ENCODE measurements at regions not wholly inside any gene's neighbourhood (a gene's known extent, or its start where the extent isn't known, plus 50 kb on each side); places are given as distances from the start of the nearest gene placed in this dataset.

DNA sequence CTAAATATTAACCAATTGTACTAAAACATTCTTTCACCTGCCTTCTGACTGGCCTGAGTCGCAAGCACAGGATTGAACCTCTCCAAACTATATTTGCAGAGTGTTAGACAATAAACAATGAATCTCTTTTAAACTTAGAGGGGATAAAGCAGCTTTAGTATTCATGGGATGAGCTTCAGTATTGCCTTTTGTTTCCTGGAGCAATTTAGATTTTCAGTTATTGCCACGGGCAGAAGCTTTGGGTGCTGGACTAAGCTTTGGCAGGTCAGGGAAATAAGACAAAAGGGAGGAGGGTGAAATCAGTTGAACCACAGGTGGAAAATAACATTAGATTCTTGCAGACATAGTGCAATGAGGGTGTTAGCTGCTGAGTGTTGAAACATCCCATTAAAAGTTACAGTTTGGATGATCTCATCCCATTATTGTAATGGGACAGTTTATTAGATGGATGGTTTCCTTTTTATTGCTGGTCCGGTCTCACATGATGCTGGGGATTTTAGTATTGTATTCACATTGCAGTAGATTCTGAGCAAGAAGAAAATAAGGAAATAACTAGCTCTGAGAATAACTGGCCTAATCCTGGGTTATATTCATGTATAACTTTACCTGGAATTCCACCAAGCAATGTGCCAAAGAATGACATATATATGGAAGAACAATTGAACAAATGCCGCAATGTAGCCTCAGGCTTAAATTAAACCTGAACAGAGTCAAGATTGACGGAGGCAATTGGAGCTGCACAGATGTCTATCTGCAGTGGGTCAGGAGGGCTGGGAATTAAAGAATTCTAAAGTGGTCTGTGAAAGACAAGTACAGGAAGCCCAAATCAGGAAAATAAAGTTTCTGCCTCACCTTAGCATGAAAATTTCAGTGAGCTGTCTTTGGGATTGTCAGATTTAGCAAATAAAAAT, 1092.8 kb upstream of the SEL1L start:
- H3K27ac ChIP-seq (ENCODE audit: low read depth, low read length) = no peak overlapping the region
- H3K4me1 ChIP-seq (ENCODE audit: control insufficient read depth in 5 of 5, insufficient read depth in 5 of 5, low read length in 5 of 5) = no peaks in the 10 kb centered on the region

GRCh38 chr14:82635915-82636314, 1102.3 kb upstream of the SEL1L start:
- H3K9me3 ChIP-seq (ENCODE audit: control insufficient read depth in 5 of 5, low read length in 5 of 5) = no peaks in the 10 kb centered on the region
- no peak overlapping the region for H3K9ac ChIP-seq (ENCODE audit: low read length in 5 of 5)
- H3K27me3 ChIP-seq (ENCODE audit: control insufficient read depth in 5 of 5, insufficient read depth in 4 of 5, low read length in 5 of 5) = no peaks in the 10 kb centered on the region
- H3K4me1 ChIP-seq (ENCODE audit: control insufficient read depth in 5 of 5, insufficient read depth in 5 of 5, low read length in 5 of 5) = no peaks in the 10 kb centered on the region
- H3K4me3 ChIP-seq (ENCODE audit: low read depth in 1 of 5, low read length in 5 of 5) = no peak overlapping the region
- H3K27ac ChIP-seq (ENCODE audit: low read depth, low read length) = no peak overlapping the region
- no peaks in the 10 kb centered on the region for H3K36me3 ChIP-seq (ENCODE audit: control insufficient read depth in 5 of 5, insufficient read depth in 5 of 5, low read length in 5 of 5)

More for the DNA sequence above, 1092.8 kb upstream of the SEL1L start:
- Histone ChIP-seq H3K27me3 (ENCODE audit: control insufficient read depth in 5 of 5, insufficient read depth in 4 of 5, low read length in 5 of 5) (no peaks in the 10 kb centered on the region), H3K9me3 (ENCODE audit: control insufficient read depth in 5 of 5, low read length in 5 of 5) (peaks cover 0 to 3% (median 0%) of the 10 kb centered on the region in 5 donors), H3K9ac (ENCODE audit: low read length in 5 of 5) (no peak overlapping the region), H3K36me3 (ENCODE audit: control insufficient read depth in 5 of 5, insufficient read depth in 5 of 5, low read length in 5 of 5) (no peaks in the 10 kb centered on the region), H3K4me3 (ENCODE audit: low read depth in 1 of 5, low read length in 5 of 5) (no peak overlapping the region)

DNA sequence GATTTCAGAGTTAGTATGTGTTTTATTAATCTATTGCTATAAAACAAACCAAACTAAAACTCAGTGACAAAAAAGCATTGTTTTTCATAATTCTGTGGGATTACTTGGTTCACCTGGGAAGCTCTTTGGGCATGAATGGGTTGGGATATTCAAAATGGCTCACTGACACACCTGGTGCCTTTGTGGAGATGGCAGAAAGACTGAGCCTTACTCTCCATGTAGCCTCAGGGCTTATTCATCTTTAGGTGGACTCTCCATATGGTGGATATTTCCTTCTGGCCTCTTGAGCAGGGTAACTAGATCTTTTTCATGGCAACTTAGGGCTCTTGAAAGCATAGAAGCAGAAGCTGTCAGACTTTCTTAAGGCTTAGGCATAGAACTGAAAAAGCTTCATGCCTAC, 1102.8 kb upstream of the SEL1L start:
- Histone ChIP-seq H3K4me3 (ENCODE audit: low read depth in 1 of 5, low read length in 5 of 5) (no peak overlapping the region), H3K27me3 (ENCODE audit: control insufficient read depth in 5 of 5, insufficient read depth in 4 of 5, low read length in 5 of 5) (no peaks in the 10 kb centered on the region), H3K4me1 (ENCODE audit: control insufficient read depth in 5 of 5, insufficient read depth in 5 of 5, low read length in 5 of 5) (no peaks in the 10 kb centered on the region), H3K27ac (ENCODE audit: low read depth, low read length) (no peak overlapping the region), H3K36me3 (ENCODE audit: control insufficient read depth in 5 of 5, insufficient read depth in 5 of 5, low read length in 5 of 5) (no peaks in the 10 kb centered on the region), H3K9me3 (ENCODE audit: control insufficient read depth in 5 of 5, low read length in 5 of 5) (no peaks in the 10 kb centered on the region), H3K9ac (ENCODE audit: low read length in 5 of 5) (no peak overlapping the region)

GRCh38 chr14:82641050-82641540, 1107.4 kb upstream of the SEL1L start:
- no peaks in the 10 kb centered on the region for H3K27me3 ChIP-seq (ENCODE audit: control insufficient read depth in 5 of 5, insufficient read depth in 4 of 5, low read length in 5 of 5)
- no peaks in the 10 kb centered on the region for H3K9me3 ChIP-seq (ENCODE audit: control insufficient read depth in 5 of 5, low read length in 5 of 5)
- no peaks in the 10 kb centered on the region for H3K4me1 ChIP-seq (ENCODE audit: control insufficient read depth in 5 of 5, insufficient read depth in 5 of 5, low read length in 5 of 5)
- no peak overlapping the region for H3K4me3 ChIP-seq (ENCODE audit: low read depth in 1 of 5, low read length in 5 of 5)
- no peak overlapping the region for H3K9ac ChIP-seq (ENCODE audit: low read length in 5 of 5)
- H3K27ac ChIP-seq (ENCODE audit: low read depth, low read length) = no peak overlapping the region
- no peaks in the 10 kb centered on the region for H3K36me3 ChIP-seq (ENCODE audit: control insufficient read depth in 5 of 5, insufficient read depth in 5 of 5, low read length in 5 of 5)

DNA sequence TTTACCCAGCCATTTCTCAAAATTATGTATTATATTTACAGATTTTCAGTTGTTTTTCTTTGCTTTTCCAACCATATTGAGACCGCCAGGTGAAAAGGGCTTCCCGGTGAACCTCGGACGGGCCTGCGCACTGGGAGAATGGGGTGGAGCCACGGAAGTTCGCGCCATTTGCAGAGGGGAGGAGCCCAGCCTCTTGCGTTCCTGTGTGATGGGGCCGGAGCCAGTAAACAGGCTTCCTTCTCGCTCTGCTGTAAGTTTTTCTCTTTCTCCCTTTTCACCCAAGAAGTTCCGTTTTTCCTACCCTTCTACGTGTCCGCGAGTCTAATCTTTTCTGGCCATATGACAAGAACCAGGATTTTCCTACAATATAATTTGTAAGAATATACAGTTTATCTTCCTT, 1108.8 kb upstream of the SEL1L start:
- H3K4me1 ChIP-seq (ENCODE audit: control insufficient read depth in 5 of 5, insufficient read depth in 5 of 5, low read length in 5 of 5) = no peaks in the 10 kb centered on the region
- no peaks in the 10 kb centered on the region for H3K27me3 ChIP-seq (ENCODE audit: control insufficient read depth in 5 of 5, insufficient read depth in 4 of 5, low read length in 5 of 5)
- no peak overlapping the region for H3K9ac ChIP-seq (ENCODE audit: low read length in 5 of 5)
- no peaks in the 10 kb centered on the region for H3K36me3 ChIP-seq (ENCODE audit: control insufficient read depth in 5 of 5, insufficient read depth in 5 of 5, low read length in 5 of 5)
- H3K9me3 ChIP-seq (ENCODE audit: control insufficient read depth in 5 of 5, low read length in 5 of 5) = no peaks in the 10 kb centered on the region
- H3K27ac ChIP-seq (ENCODE audit: low read depth, low read length) = no peak overlapping the region
- H3K4me3 ChIP-seq (ENCODE audit: low read depth in 1 of 5, low read length in 5 of 5) = peak overlapping the region in 1 of 5 donors; percentile 22

GRCh38 chr14:82647088-82647810, 1113.6 kb upstream of the SEL1L start:
- no peaks in the 10 kb centered on the region for H3K9me3 ChIP-seq (ENCODE audit: control insufficient read depth in 5 of 5, low read length in 5 of 5)
- no peaks in the 10 kb centered on the region for H3K27me3 ChIP-seq (ENCODE audit: control insufficient read depth in 5 of 5, insufficient read depth in 4 of 5, low read length in 5 of 5)
- no peak overlapping the region for H3K9ac ChIP-seq (ENCODE audit: low read length in 5 of 5)
- no peak overlapping the region for H3K27ac ChIP-seq (ENCODE audit: low read depth, low read length)
- no peak overlapping the region for H3K4me3 ChIP-seq (ENCODE audit: low read depth in 1 of 5, low read length in 5 of 5)
- H3K36me3 ChIP-seq (ENCODE audit: control insufficient read depth in 5 of 5, insufficient read depth in 5 of 5, low read length in 5 of 5) = no peaks in the 10 kb centered on the region
- no peaks in the 10 kb centered on the region for H3K4me1 ChIP-seq (ENCODE audit: control insufficient read depth in 5 of 5, insufficient read depth in 5 of 5, low read length in 5 of 5)

GRCh38 chr14:82655770-82656169, 1122.1 kb upstream of the SEL1L start:
- no peaks in the 10 kb centered on the region for H3K36me3 ChIP-seq (ENCODE audit: control insufficient read depth in 5 of 5, insufficient read depth in 5 of 5, low read length in 5 of 5)
- no peak overlapping the region for H3K27ac ChIP-seq (ENCODE audit: low read depth, low read length)
- no peaks in the 10 kb centered on the region for H3K4me1 ChIP-seq (ENCODE audit: control insufficient read depth in 5 of 5, insufficient read depth in 5 of 5, low read length in 5 of 5)
- H3K9me3 ChIP-seq (ENCODE audit: control insufficient read depth in 5 of 5, low read length in 5 of 5) = no peaks in the 10 kb centered on the region
- no peak overlapping the region for H3K9ac ChIP-seq (ENCODE audit: low read length in 5 of 5)
- no peaks in the 10 kb centered on the region for H3K27me3 ChIP-seq (ENCODE audit: control insufficient read depth in 5 of 5, insufficient read depth in 4 of 5, low read length in 5 of 5)
- H3K4me3 ChIP-seq (ENCODE audit: low read depth in 1 of 5, low read length in 5 of 5) = no peak overlapping the region

GRCh38 chr14:82657186-82657675, 1123.6 kb upstream of the SEL1L start:
- no peak overlapping the region for H3K27ac ChIP-seq (ENCODE audit: low read depth, low read length)
- H3K4me3 ChIP-seq (ENCODE audit: low read depth in 1 of 5, low read length in 5 of 5) = no peak overlapping the region
- H3K9me3 ChIP-seq (ENCODE audit: control insufficient read depth in 5 of 5, low read length in 5 of 5) = no peaks in the 10 kb centered on the region
- no peaks in the 10 kb centered on the region for H3K4me1 ChIP-seq (ENCODE audit: control insufficient read depth in 5 of 5, insufficient read depth in 5 of 5, low read length in 5 of 5)
- no peaks in the 10 kb centered on the region for H3K27me3 ChIP-seq (ENCODE audit: control insufficient read depth in 5 of 5, insufficient read depth in 4 of 5, low read length in 5 of 5)
- no peaks in the 10 kb centered on the region for H3K36me3 ChIP-seq (ENCODE audit: control insufficient read depth in 5 of 5, insufficient read depth in 5 of 5, low read length in 5 of 5)
- no peak overlapping the region for H3K9ac ChIP-seq (ENCODE audit: low read length in 5 of 5)

- Histone ChIP-seq H3K4me1 (ENCODE audit: control insufficient read depth in 5 of 5, insufficient read depth in 5 of 5, low read length in 5 of 5) (no peaks in the 10 kb centered on the region), H3K9me3 (ENCODE audit: control insufficient read depth in 5 of 5, low read length in 5 of 5) (no peaks in the 10 kb centered on the region), H3K9ac (ENCODE audit: low read length in 5 of 5) (no peak overlapping the region), H3K27ac (ENCODE audit: low read depth, low read length) (no peak overlapping the region), H3K27me3 (ENCODE audit: control insufficient read depth in 5 of 5, insufficient read depth in 4 of 5, low read length in 5 of 5) (no peaks in the 10 kb centered on the region), H3K4me3 (ENCODE audit: low read depth in 1 of 5, low read length in 5 of 5) (no peak overlapping the region), H3K36me3 (ENCODE audit: control insufficient read depth in 5 of 5, insufficient read depth in 5 of 5, low read length in 5 of 5) (no peaks in the 10 kb centered on the region)
Measured at GRCh38 chr14:82661258-82661657, 1127.6 kb upstream of the SEL1L start.

- H3K27me3 ChIP-seq (ENCODE audit: control insufficient read depth in 5 of 5, insufficient read depth in 4 of 5, low read length in 5 of 5) = no peaks in the 10 kb centered on the region
- H3K36me3 ChIP-seq (ENCODE audit: control insufficient read depth in 5 of 5, insufficient read depth in 5 of 5, low read length in 5 of 5) = no peaks in the 10 kb centered on the region
- no peak overlapping the region for H3K27ac ChIP-seq (ENCODE audit: low read depth, low read length)
- no peak overlapping the region for H3K4me3 ChIP-seq (ENCODE audit: low read depth in 1 of 5, low read length in 5 of 5)
- no peak overlapping the region for H3K9ac ChIP-seq (ENCODE audit: low read length in 5 of 5)
- H3K9me3 ChIP-seq (ENCODE audit: control insufficient read depth in 5 of 5, low read length in 5 of 5) = no peaks in the 10 kb centered on the region
- no peaks in the 10 kb centered on the region for H3K4me1 ChIP-seq (ENCODE audit: control insufficient read depth in 5 of 5, insufficient read depth in 5 of 5, low read length in 5 of 5)
Measured at GRCh38 chr14:82667006-82667405, 1133.4 kb upstream of the SEL1L start.
